Omental fat pad (tissue), 3 donors: ENCODE measurements at regions not wholly inside any gene's neighbourhood (a gene's known extent, or its start where the extent isn't known, plus 50 kb on each side); places are given as distances from the start of the nearest gene placed in this dataset.

Source experiments
- ATAC-seq: fragments of 150-250 bp; one replicate; pipeline ENCODE4 v1.9.1; 2016; ENCODE audit warnings: mild to moderate bottlenecking, moderate library complexity; ENCODE audit not compliant: low FRiP score
- DNase-seq: peaks from one replicate; pipeline ENCODE4 v3.0.0-alpha.2; 2019; ENCODE audit warnings: low spot score
- TF ChIP-seq, protein P1 (sequence below), 3 donors: fragments of 450-650 bp; IDR thresholded peaks; one replicate each; pipeline ENCODE4 v1.5.1; 2016 to 2017; ENCODE audit warnings: antibody characterized with exemption in 3 of 3, mild to moderate bottlenecking in 3 of 3, moderate library complexity in 2 of 3

DNA sequence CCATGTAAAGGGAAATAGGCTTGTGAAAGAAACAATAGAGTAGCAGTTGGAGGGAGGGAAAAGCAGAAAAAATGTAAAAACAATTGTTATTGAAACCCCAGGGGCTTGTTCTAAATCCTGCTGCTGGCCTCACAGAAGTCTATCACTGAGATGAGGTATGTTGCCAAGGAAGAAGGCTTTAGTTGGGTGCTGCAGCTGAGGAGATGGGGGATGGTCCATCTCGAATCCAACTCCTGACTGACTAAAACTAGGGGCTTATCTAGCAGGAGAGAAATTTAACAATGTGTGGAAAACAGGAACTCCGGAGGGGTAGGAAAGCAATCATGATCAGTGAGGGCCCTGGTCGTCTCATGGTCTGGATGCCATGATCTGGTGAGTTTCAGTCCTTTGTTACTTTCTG, 225.0 kb upstream of the EXOC2 start:
- DNase-seq (no peak), ATAC-seq (no peak)
- TF ChIP-seq, protein P1, sequence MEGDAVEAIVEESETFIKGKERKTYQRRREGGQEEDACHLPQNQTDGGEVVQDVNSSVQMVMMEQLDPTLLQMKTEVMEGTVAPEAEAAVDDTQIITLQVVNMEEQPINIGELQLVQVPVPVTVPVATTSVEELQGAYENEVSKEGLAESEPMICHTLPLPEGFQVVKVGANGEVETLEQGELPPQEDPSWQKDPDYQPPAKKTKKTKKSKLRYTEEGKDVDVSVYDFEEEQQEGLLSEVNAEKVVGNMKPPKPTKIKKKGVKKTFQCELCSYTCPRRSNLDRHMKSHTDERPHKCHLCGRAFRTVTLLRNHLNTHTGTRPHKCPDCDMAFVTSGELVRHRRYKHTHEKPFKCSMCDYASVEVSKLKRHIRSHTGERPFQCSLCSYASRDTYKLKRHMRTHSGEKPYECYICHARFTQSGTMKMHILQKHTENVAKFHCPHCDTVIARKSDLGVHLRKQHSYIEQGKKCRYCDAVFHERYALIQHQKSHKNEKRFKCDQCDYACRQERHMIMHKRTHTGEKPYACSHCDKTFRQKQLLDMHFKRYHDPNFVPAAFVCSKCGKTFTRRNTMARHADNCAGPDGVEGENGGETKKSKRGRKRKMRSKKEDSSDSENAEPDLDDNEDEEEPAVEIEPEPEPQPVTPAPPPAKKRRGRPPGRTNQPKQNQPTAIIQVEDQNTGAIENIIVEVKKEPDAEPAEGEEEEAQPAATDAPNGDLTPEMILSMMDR (IDR thresholded peaks at IDR 0.05) = no peak

DNA sequence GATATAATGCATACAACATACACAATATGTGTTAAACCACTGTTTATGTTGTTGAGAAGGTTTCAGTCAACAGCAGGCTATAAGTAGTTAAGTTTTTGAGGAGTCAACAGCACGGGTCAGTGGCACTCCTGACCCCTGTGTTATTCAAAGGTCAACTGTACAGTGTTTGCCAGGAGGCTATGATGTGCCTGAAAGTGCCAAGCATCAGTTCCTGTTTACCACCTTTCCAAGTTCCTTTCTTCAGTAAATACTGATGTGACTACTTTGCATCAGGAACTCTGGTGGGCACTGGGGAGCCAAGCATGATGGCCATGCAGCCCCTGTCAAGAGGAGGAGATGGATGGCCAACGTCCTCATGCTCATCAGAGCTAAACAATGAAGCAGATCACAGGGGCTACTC, 224.4 kb upstream of the EXOC2 start:
- ATAC-seq (no peak), DNase-seq (no peak)
- TF ChIP-seq, protein P1 (IDR thresholded peaks at IDR 0.05) = no peak

- DNase-seq (no peak), ATAC-seq (no peak)
- TF ChIP-seq, protein P1 (IDR thresholded peaks at IDR 0.05) = no peak
These were observed 223.2 kb upstream of the EXOC2 start for GRCh38 chr6:916131-916530.

GRCh38 chr6:912871-913835, 220.2 kb upstream of the EXOC2 start:
- TF ChIP-seq, protein P1 (IDR thresholded peaks at IDR 0.05) = no peak
- ATAC-seq = no peak
- DNase-seq = no peak

GRCh38 chr6:907928-908327, 215.0 kb upstream of the EXOC2 start:
- no peak for DNase-seq
- TF ChIP-seq, protein P1 (IDR thresholded peaks at IDR 0.05) = no peak

DNA sequence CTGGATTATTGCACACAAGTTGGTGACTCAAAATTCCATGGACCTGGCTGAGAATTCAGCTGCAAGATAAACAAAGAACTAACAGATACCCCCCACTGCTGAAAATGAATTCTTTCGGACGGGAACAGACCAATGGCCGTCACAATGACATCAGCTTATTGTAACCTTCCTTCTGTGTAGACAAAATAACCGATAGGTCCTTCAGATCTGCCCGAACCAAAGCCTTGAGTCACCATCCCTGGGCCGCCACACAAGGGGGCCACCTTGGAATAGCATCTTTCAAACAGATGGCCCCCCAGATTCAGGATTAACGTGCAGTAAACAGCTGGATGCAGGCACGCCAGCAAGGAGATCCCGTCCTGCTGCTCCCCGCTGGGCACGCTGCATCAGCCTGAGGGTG, 214.0 kb upstream of the EXOC2 start:
- ATAC-seq (no peak), DNase-seq (no peak)
- TF ChIP-seq, protein P1 (IDR thresholded peaks at IDR 0.05) = no peak

More at GRCh38 chr6:907928-908327, 215.0 kb upstream of the EXOC2 start:
- ATAC-seq = no peak

GRCh38 chr6:905556-905955, 212.6 kb upstream of the EXOC2 start:
- no peak for DNase-seq
- no peak for ATAC-seq
- TF ChIP-seq, protein P1 (IDR thresholded peaks at IDR 0.05) = no peak
